ENCODE measurements at regions not wholly inside any gene's neighbourhood (a gene's known extent, or its start where the extent isn't known, plus 50 kb on each side); places are given as distances from the start of the nearest gene placed in this dataset.
"Not testable (repeated sequence)": the region's sequence is repeated elsewhere in the genome, so short reads cannot be mapped to it uniquely, and the experiment has no call there.

DNA sequence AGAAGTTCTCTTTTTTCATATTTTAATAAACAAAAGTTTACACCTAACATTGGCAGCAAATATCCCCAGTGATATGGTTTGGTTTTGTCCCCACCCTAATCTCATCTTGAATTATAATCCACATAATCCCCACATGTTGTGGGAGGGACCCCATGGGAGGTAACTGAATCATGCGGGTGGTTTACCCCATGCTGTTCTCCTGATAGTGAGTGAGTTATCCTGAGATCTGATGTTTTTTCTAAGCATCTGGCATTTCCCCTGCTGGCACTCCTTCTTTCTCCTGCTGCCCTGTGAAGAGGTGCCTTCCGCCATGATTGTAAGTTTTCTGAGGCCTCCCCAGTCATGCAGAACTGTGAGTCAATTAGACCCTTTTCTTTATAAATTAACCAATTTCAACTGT, 214.7 kb downstream of the SLITRK1 start:
- no peak for TF ChIP-seq FOXP2 (optimal IDR thresholded peaks at IDR 0.05; ENCODE audit: control extremely low read depth, extremely low read length, insufficient read depth)
- TF ChIP-seq POLR2AphosphoS5 (IDR thresholded peaks at IDR 0.05; ENCODE audit: borderline replicate concordance, low read depth, low read length): no peak
- no peak for TF ChIP-seq EZH2 (IDR thresholded peaks at IDR 0.05)
- Histone ChIP-seq H3K4me3 (no peak overlapping the region), H3K9me3 (ENCODE audit: low read depth, low read length) (no peaks in the 10 kb centered on the region)

DNA sequence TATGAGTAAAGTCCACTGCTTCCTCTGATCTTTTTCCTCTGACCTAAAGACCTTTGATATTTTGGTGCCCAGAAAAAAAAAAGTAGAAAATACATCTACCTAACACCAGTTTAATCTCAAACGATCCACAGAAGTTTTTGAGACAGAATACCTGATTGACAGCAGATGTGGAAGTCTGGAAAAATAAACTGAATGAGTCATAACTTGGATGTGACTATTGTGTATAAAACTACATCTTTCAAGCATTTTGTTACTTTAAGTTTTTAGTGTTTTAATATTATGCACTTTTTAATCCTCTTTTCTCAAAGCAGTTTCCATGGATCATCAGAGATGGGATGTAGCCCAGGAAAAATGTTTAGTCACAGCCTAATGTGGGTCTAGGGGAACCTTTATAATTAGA, 216.1 kb downstream of the SLITRK1 start:
- TF ChIP-seq EZH2 (IDR thresholded peaks at IDR 0.05): no peak
- TF ChIP-seq FOXP2 (optimal IDR thresholded peaks at IDR 0.05; ENCODE audit: control extremely low read depth, extremely low read length, insufficient read depth): no peak
- no peak for TF ChIP-seq POLR2AphosphoS5 (IDR thresholded peaks at IDR 0.05; ENCODE audit: borderline replicate concordance, low read depth, low read length)

More for the DNA sequence above, 214.7 kb downstream of the SLITRK1 start:
- DNase-seq (ENCODE audit: low read depth, low spot score): no peak
- H3K36me3 ChIP-seq (ENCODE audit: insufficient read depth, low read length): no peaks in the 10 kb centered on the region
- no peak overlapping the region for H3K27ac ChIP-seq
- no peak overlapping the region for H3K9ac ChIP-seq (ENCODE audit: insufficient read length)

DNA sequence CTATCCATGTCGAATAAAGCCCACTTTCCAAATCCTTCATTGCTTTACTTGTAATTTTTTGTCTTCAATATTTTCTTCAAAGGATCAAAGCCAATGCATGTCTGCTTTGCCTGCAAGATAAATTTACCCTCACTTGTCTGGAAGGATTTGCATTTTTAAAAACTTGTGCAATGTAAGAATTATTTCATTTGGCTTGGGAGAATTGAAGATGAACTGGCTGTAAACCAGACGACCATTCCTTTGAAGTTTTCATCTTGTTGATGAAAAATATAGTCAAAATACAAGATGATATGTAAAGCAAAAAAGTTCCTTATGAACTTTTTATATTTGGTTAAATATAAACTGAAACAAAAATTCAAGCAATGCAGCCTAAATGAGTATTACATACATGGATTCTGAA, 225.0 kb downstream of the SLITRK1 start:
- no peak for TF ChIP-seq EZH2 (IDR thresholded peaks at IDR 0.05)
- TF ChIP-seq POLR2AphosphoS5 (IDR thresholded peaks at IDR 0.05; ENCODE audit: borderline replicate concordance, low read depth, low read length): no peak
- no peak for TF ChIP-seq FOXP2 (optimal IDR thresholded peaks at IDR 0.05; ENCODE audit: control extremely low read depth, extremely low read length, insufficient read depth)
- Histone ChIP-seq H3K4me3 (no peak overlapping the region), H3K9ac (ENCODE audit: insufficient read length) (no peak overlapping the region), H3K27ac (no peak overlapping the region), H3K9me3 (ENCODE audit: low read depth, low read length) (no peaks in the 10 kb centered on the region), H3K36me3 (ENCODE audit: insufficient read depth, low read length) (no peaks in the 10 kb centered on the region)
- no peak for DNase-seq (ENCODE audit: low read depth, low spot score)

More for the DNA sequence above, 216.1 kb downstream of the SLITRK1 start:
- no peaks in the 10 kb centered on the region for H3K9me3 ChIP-seq (ENCODE audit: low read depth, low read length)
- DNase-seq (ENCODE audit: low read depth, low spot score): no peak
- no peak overlapping the region for H3K4me3 ChIP-seq
- H3K36me3 ChIP-seq (ENCODE audit: insufficient read depth, low read length): no peaks in the 10 kb centered on the region
- no peak overlapping the region for H3K9ac ChIP-seq (ENCODE audit: insufficient read length)
- no peak overlapping the region for H3K27ac ChIP-seq

DNA sequence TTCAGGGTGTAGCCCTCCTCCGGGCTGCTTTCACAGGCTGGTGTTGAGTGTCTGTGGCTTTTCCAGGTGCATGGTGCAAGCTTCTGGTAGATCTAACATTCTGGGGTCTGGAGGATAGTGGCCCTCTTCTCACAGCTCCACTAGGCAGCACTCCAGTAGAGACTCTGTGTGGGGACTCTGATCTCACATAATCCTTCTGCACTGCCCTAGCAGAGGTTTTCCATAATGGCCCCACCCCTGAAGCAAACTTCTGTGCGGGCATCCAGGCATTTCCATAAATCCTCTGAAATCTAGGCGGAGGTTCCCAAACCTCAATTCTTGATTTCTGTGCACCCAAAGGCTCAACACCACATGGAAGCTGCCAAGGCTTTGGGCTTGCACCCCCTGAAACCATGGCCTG, 239.7 kb downstream of the SLITRK1 start:
- not testable (repeated sequence) for H3K9ac ChIP-seq (ENCODE audit: insufficient read length); H3K4me3 ChIP-seq; H3K27ac ChIP-seq; H3K36me3 ChIP-seq (ENCODE audit: insufficient read depth, low read length); H3K9me3 ChIP-seq (ENCODE audit: low read depth, low read length); DNase-seq (ENCODE audit: low read depth, low spot score)

DNA sequence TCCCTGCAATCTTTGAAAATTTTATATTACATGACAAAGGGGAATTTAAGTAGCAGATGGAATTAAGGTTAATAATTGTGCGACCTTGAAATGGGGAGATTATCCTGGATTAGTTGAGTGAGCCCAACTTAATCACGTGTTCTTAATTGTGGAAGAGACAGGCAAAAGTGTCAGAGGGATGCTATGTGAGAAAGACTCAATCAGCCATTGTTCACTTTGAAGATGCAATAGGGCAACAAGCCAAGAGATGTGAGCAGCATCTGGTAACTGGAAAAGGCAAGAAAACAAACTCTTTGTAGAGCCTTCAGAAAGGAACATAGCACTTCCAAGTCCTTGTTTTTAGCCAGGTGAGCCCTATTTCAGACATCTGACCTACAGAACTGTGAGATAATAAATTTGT, 247.7 kb downstream of the SLITRK1 start:
- Histone ChIP-seq H3K9ac (ENCODE audit: insufficient read length) (no peak overlapping the region), H3K36me3 (ENCODE audit: insufficient read depth, low read length) (no peaks in the 10 kb centered on the region), H3K9me3 (ENCODE audit: low read depth, low read length) (no peaks in the 10 kb centered on the region), H3K27ac (no peak overlapping the region), H3K4me3 (no peak overlapping the region)
- TF ChIP-seq POLR2AphosphoS5 (IDR thresholded peaks at IDR 0.05; ENCODE audit: borderline replicate concordance, low read depth, low read length) (no peak), FOXP2 (optimal IDR thresholded peaks at IDR 0.05; ENCODE audit: control extremely low read depth, extremely low read length, insufficient read depth) (no peak), EZH2 (IDR thresholded peaks at IDR 0.05) (no peak)
- no peak for DNase-seq (ENCODE audit: low read depth, low spot score)

DNA sequence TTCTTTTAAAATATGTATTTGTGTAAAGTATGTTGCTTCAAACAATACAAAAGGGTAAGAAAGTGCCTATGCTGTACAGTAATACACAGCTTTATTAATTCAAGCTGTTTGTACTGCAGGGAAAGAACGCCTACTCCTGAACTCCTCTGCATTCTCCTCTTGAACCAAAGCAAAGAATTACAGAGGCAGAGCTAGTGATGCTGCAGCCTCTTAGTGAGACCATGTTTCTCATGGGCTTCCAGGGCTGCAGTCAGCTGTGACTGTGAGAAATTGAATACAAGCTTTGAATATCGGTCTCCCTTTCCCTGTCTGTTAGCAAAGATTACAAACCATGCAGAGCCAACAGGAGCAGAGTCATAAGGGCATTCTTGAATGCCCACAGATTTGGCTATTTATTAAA, 248.5 kb downstream of the SLITRK1 start:
- Histone ChIP-seq H3K36me3 (ENCODE audit: insufficient read depth, low read length) (no peaks in the 10 kb centered on the region), H3K9me3 (ENCODE audit: low read depth, low read length) (no peaks in the 10 kb centered on the region), H3K4me3 (no peak overlapping the region), H3K9ac (ENCODE audit: insufficient read length) (no peak overlapping the region), H3K27ac (no peak overlapping the region)
- TF ChIP-seq FOXP2 (optimal IDR thresholded peaks at IDR 0.05; ENCODE audit: control extremely low read depth, extremely low read length, insufficient read depth): no peak
- no peak for TF ChIP-seq EZH2 (IDR thresholded peaks at IDR 0.05)
- no peak for TF ChIP-seq POLR2AphosphoS5 (IDR thresholded peaks at IDR 0.05; ENCODE audit: borderline replicate concordance, low read depth, low read length)
- no peak for DNase-seq (ENCODE audit: low read depth, low spot score)

DNA sequence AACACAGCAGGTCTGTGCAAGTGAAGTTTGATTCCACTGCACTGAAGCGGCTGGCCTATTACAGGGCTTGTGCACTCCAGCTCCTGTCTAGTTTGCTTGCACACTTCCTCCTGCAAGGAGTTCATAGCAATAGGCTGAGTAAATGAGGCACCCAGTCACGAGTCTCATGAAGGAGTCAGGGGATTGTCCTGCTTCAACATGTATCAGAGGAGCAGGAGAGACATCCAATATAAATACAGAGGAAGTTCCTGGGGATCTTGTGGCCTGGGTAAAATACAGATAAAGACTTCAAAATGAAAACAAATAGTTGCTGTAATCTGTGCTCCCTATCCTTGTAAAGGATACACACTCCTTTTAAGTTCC, 259.9 kb downstream of the SLITRK1 start:
- Histone ChIP-seq H3K36me3 (ENCODE audit: insufficient read depth, low read length) (no peaks in the 10 kb centered on the region), H3K9ac (ENCODE audit: insufficient read length) (no peak overlapping the region), H3K9me3 (ENCODE audit: low read depth, low read length) (no peaks in the 10 kb centered on the region), H3K4me3 (no peak overlapping the region), H3K27ac (no peak overlapping the region)
- TF ChIP-seq FOXP2 (optimal IDR thresholded peaks at IDR 0.05; ENCODE audit: control extremely low read depth, extremely low read length, insufficient read depth): no peak
- no peak for TF ChIP-seq POLR2AphosphoS5 (IDR thresholded peaks at IDR 0.05; ENCODE audit: borderline replicate concordance, low read depth, low read length)
- no peak for TF ChIP-seq EZH2 (IDR thresholded peaks at IDR 0.05)
- DNase-seq (ENCODE audit: low read depth, low spot score): no peak

DNA sequence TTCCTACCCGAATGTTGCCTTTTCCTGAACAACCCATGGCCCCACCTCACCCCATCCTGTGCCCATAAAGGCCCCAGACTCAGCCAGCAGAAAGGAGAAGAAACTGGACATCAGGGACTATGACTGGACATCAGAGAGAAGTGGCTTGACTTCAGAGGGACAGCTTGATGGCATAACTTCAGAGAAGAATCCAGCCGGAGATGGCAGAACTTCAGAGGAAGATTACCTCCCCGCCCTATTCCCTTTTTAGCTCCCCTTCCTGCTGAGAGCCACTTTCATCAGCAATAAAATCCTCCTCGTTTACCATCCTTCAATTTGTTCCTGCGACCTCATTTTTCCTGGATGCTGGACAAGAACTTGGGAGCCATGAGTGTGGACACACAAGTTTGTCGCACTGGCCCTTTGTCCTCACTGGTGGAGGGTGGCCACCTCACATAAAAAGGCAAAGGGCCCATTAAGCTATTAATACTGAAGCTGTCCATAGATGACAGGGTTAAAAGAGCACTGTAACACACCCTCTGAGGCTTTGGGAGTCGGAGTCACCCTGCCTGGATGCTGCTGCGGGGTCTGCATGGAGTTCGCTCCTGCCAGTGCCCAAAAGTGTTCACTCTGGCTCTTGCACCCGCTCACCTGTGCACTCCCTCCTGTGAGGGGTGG, 260.4 kb downstream of the SLITRK1 start:
- no peaks in the 10 kb centered on the region for H3K36me3 ChIP-seq (ENCODE audit: insufficient read depth, low read length)
- DNase-seq (ENCODE audit: low read depth, low spot score): no peak
- no peak overlapping the region for H3K4me3 ChIP-seq
- no peak overlapping the region for H3K27ac ChIP-seq
- TF ChIP-seq FOXP2 (optimal IDR thresholded peaks at IDR 0.05; ENCODE audit: control extremely low read depth, extremely low read length, insufficient read depth): no peak
- no peak for TF ChIP-seq POLR2AphosphoS5 (IDR thresholded peaks at IDR 0.05; ENCODE audit: borderline replicate concordance, low read depth, low read length)
- TF ChIP-seq EZH2 (IDR thresholded peaks at IDR 0.05): no peak
- no peak overlapping the region for H3K9ac ChIP-seq (ENCODE audit: insufficient read length)
- no peaks in the 10 kb centered on the region for H3K9me3 ChIP-seq (ENCODE audit: low read depth, low read length)

DNA sequence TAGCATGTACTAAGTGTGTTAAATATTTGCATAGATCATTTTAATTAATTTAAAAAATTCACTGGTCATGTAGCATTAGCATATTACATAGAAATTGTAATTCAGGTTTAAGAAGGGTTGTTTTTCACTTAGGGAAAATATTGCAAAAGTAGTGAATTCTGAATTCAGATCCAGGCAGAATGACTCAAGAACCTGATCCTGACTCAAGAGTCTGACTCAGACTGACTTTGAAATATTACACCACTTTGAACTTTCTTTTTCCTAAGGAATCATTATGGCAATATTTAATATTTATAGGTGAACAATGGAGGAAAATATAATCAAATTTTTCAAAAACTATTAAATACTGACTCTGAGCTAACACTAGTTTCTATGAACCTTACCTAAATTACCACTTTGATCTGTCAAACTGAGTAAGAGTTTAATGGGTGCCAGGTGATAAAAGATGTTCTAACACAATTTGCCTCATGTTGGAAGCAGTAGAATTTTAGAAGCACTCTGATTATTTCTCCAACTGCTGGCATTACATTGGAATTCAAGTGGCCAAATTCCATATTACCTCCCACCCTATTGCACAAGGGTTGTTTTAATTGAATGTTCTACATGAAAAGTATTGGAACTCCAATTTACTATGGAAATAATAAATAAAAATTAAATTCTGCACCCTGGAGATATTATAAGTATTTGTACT, 261.6 kb downstream of the SLITRK1 start:
- no peak for DNase-seq (ENCODE audit: low read depth, low spot score)
- H3K9ac ChIP-seq (ENCODE audit: insufficient read length): no peak overlapping the region
- H3K4me3 ChIP-seq: no peak overlapping the region
- no peaks in the 10 kb centered on the region for H3K9me3 ChIP-seq (ENCODE audit: low read depth, low read length)
- H3K36me3 ChIP-seq (ENCODE audit: insufficient read depth, low read length): no peaks in the 10 kb centered on the region
- H3K27ac ChIP-seq: no peak overlapping the region
- TF ChIP-seq POLR2AphosphoS5 (IDR thresholded peaks at IDR 0.05; ENCODE audit: borderline replicate concordance, low read depth, low read length) (no peak), FOXP2 (optimal IDR thresholded peaks at IDR 0.05; ENCODE audit: control extremely low read depth, extremely low read length, insufficient read depth) (no peak), EZH2 (IDR thresholded peaks at IDR 0.05) (no peak)

All from SK-N-MC (cell line).